Panc1 (cell line): ENCODE measurements at regions not wholly inside any gene's neighbourhood (a gene's known extent, or its start where the extent isn't known, plus 50 kb on each side); places are given as distances from the start of the nearest gene placed in this dataset.

ENCODE experiments used
- ATAC-seq: fragments of 200-7000 bp; cut with Tn5 transposase; 2 replicates; pipeline ENCODE4 v1.9.1; 2020; ENCODE audit warnings: mild to moderate bottlenecking, moderate library complexity
- BruUV-seq: library from RNA; stranded (reverse); fragments of 400-500 nt; replicated peaks from 2 replicates; lab custom pipeline; 2021; lab: Mats Ljungman, UMichigan
- CTCF ChIA-PET: fragments of 300-600 bp; sonication (Branson Sonifier 250); formaldehyde crosslinking; loops from one replicate; lab custom pipeline; 2022; ENCODE audit warnings: antibody characterized with exemption; lab: Charles Lee
- POLR2A ChIA-PET: fragments of 300-600 bp; sonication (Branson Sonifier 250); formaldehyde crosslinking; loops from one replicate; lab custom pipeline; 2022; ENCODE audit warnings: antibody characterized with exemption; lab: Charles Lee
- DNase-seq: peaks from one replicate; pipeline ENCODE4 v3.0.0-alpha.2; 2010; ENCODE audit warnings: low read depth, low spot score
- H3K27ac ChIP-seq: 2 replicates; pipeline ENCODE4 v1.5.1; 2011; ENCODE audit warnings: mild to moderate bottlenecking, low read length, inconsistent platforms
- H3K27me3 ChIP-seq: fragments of 200-500 bp; sonication (Bioruptor generic); 2 replicates; pipeline ENCODE4 v1.6.0; 2014; ENCODE audit warnings: low read length, inconsistent platforms; ENCODE audit not compliant: control insufficient read depth, insufficient read depth
- H3K36me3 ChIP-seq: fragments of 200-500 bp; sonication (Bioruptor generic); 2 replicates; pipeline ENCODE4 v1.5.1; 2014; ENCODE audit warnings: inconsistent platforms, mild to moderate bottlenecking, low read length, moderate library complexity; ENCODE audit not compliant: control insufficient read depth, insufficient read depth
- H3K4me1 ChIP-seq: 2 replicates; pipeline ENCODE4 v1.5.1; 2011; ENCODE audit warnings: inconsistent platforms, mild to moderate bottlenecking, low read length, moderate library complexity; ENCODE audit not compliant: control insufficient read depth, insufficient read depth
- H3K4me3 ChIP-seq, 2 experiments: 2 replicates each; pipeline ENCODE4 v1.5.1; 2011 to 2012; ENCODE audit warnings: low read depth in 2 of 2, low read length in 2 of 2, mild to moderate bottlenecking in 2 of 2, inconsistent platforms in 1 of 2, moderate library complexity in 1 of 2
- H3K9me3 ChIP-seq: fragments of 200-500 bp; sonication (Bioruptor generic); 2 replicates; pipeline ENCODE4 v1.5.1; 2014; ENCODE audit warnings: low read depth, mild to moderate bottlenecking, inconsistent platforms, low read length, moderate library complexity; ENCODE audit not compliant: control insufficient read depth, insufficient read depth
- POLR2AphosphoS5 ChIP-seq: IDR thresholded peaks from 2 replicates; pipeline ENCODE4 v1.6.1; 2012; ENCODE audit warnings: mild to moderate bottlenecking, low read depth, low read length, moderate library complexity
- SIN3A ChIP-seq: IDR thresholded peaks from 2 replicates; pipeline ENCODE4 v1.6.1; 2012; ENCODE audit warnings: low read depth, mild to moderate bottlenecking, low read length, moderate library complexity, borderline replicate concordance; ENCODE audit not compliant: insufficient read depth
- TCF7L2 ChIP-seq: IDR thresholded peaks from 2 replicates; pipeline ENCODE4 v1.6.1; 2011; ENCODE audit warnings: mild to moderate bottlenecking, low read depth, low read length, inconsistent platforms
- in situ Hi-C: cut with HindIII; loops from 2 replicates; pipeline ENCODE4 v1.10.0; 2016; ENCODE audit warnings: low sequenced_read_pairs, low pct_unique_long_range_greater_than_20kb
- intact Hi-C: fragments of 100-400 bp; cut with micrococcal nuclease; formaldehyde crosslinking; loops from one replicate; pipeline ENCODE4 v1.10.0; 2022; ENCODE audit not compliant: unreplicated experiment
- TF ChIP-seq, protein P1 (sequence below): fragments of 450-650 bp; IDR thresholded peaks from 2 replicates; pipeline ENCODE4 v1.5.1; 2017; ENCODE audit warnings: mild to moderate bottlenecking
- TF ChIP-seq, protein P2 (sequence below), 2 experiments: IDR thresholded peaks; 2 replicates each; pipeline ENCODE4 v1.6.1; 2011 to 2012; ENCODE audit warnings: low read depth in 2 of 2, control low read depth in 1 of 2, low read length in 1 of 2, mild to moderate bottlenecking in 1 of 2, moderate library complexity in 1 of 2; ENCODE audit not compliant: insufficient read depth in 1 of 2

DNA sequence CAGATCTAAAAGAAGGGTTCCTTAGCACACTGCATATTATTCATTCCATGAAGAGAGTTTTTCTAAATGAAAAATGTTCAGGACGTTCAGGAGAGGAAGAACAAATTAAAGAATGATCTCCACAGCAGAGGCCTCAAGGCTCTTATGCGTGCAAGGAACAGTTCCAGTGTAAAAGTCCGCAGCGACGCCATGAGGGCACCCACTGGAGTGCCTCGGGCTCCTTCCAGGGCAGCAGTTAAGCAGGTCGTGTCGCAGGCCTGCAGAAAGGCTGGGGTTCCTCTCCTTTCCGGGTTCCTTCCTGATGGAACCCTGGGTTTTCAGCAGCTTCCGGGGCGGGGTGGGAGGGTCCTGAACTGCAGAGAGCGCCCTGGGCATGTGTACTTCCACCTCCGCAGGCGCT lies 87.1 kb upstream of the SELENOP start:
- no peaks in the 10 kb centered on the region for H3K9me3 ChIP-seq
- H3K36me3 ChIP-seq, result no peaks in the 10 kb centered on the region
- no peaks in the 10 kb centered on the region for H3K4me1 ChIP-seq
- H3K27me3 ChIP-seq, result no peaks in the 10 kb centered on the region
- H3K27ac ChIP-seq, result no peak overlapping the region
- ChIA-PET POLR2A (no interaction called here), CTCF (interaction anchor here (0.6 kb wide), 1 partner anchor 1555 kb away, joined by 4 read pairs; no protein-coding TSS in a partner anchor)
- intact Hi-C loops, result no loop called here
- in situ Hi-C loops, result no loop called here
- BruUV-seq, result no TSS peak
- DNase-seq (no peak), ATAC-seq (no peak)
- no peak overlapping the region for H3K4me3 ChIP-seq
- TF ChIP-seq POLR2AphosphoS5 (no peak), SIN3A (no peak), TCF7L2 (no peak)
- TF ChIP-seq, protein P1, sequence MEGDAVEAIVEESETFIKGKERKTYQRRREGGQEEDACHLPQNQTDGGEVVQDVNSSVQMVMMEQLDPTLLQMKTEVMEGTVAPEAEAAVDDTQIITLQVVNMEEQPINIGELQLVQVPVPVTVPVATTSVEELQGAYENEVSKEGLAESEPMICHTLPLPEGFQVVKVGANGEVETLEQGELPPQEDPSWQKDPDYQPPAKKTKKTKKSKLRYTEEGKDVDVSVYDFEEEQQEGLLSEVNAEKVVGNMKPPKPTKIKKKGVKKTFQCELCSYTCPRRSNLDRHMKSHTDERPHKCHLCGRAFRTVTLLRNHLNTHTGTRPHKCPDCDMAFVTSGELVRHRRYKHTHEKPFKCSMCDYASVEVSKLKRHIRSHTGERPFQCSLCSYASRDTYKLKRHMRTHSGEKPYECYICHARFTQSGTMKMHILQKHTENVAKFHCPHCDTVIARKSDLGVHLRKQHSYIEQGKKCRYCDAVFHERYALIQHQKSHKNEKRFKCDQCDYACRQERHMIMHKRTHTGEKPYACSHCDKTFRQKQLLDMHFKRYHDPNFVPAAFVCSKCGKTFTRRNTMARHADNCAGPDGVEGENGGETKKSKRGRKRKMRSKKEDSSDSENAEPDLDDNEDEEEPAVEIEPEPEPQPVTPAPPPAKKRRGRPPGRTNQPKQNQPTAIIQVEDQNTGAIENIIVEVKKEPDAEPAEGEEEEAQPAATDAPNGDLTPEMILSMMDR, result no peak
- TF ChIP-seq, protein P2, sequence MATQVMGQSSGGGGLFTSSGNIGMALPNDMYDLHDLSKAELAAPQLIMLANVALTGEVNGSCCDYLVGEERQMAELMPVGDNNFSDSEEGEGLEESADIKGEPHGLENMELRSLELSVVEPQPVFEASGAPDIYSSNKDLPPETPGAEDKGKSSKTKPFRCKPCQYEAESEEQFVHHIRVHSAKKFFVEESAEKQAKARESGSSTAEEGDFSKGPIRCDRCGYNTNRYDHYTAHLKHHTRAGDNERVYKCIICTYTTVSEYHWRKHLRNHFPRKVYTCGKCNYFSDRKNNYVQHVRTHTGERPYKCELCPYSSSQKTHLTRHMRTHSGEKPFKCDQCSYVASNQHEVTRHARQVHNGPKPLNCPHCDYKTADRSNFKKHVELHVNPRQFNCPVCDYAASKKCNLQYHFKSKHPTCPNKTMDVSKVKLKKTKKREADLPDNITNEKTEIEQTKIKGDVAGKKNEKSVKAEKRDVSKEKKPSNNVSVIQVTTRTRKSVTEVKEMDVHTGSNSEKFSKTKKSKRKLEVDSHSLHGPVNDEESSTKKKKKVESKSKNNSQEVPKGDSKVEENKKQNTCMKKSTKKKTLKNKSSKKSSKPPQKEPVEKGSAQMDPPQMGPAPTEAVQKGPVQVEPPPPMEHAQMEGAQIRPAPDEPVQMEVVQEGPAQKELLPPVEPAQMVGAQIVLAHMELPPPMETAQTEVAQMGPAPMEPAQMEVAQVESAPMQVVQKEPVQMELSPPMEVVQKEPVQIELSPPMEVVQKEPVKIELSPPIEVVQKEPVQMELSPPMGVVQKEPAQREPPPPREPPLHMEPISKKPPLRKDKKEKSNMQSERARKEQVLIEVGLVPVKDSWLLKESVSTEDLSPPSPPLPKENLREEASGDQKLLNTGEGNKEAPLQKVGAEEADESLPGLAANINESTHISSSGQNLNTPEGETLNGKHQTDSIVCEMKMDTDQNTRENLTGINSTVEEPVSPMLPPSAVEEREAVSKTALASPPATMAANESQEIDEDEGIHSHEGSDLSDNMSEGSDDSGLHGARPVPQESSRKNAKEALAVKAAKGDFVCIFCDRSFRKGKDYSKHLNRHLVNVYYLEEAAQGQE (IDR thresholded peaks at IDR 0.05; ENCODE audit: insufficient read depth in 1 of 2, low read depth in 2 of 2, low read length in 1 of 2), result no peak

DNA sequence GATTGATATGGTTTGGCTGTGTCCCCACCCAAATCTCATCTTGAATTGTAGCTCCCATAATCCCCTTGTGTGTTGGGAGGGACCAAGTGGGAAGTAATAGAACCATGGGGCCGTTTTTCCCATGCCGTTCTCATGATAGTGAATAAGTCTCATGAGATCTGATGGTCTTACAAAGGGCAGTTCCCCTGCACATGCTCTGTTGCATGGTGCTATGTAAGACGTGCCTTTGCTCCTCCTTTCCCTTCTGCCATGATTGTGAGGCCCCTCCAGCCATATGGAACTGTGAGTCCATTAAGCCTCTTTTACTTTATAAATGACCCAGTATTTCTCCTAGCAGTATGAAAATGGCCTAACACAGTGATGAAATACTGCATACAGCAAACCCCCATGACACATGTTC lies 84.8 kb upstream of the SELENOP start:
- ATAC-seq (no peak), DNase-seq (no peak)
- no peak overlapping the region for H3K4me3 ChIP-seq
- ChIA-PET CTCF (no interaction called here), POLR2A (no interaction called here)
- no TSS peak for BruUV-seq
- H3K27ac ChIP-seq, result no peak overlapping the region
- in situ Hi-C loops, result no loop called here
- TF ChIP-seq TCF7L2 (no peak), POLR2AphosphoS5 (no peak), SIN3A (no peak)
- TF ChIP-seq, protein P2 (IDR thresholded peaks at IDR 0.05; ENCODE audit: insufficient read depth in 1 of 2, low read depth in 2 of 2, low read length in 1 of 2), result no peak
- TF ChIP-seq, protein P1, result no peak
- no peaks in the 10 kb centered on the region for H3K9me3 ChIP-seq
- intact Hi-C loops, result no loop called here
- no peaks in the 10 kb centered on the region for H3K36me3 ChIP-seq
- no peaks in the 10 kb centered on the region for H3K27me3 ChIP-seq
- no peaks in the 10 kb centered on the region for H3K4me1 ChIP-seq
